ENCODE measurements at regions not wholly inside any gene's neighbourhood (a gene's known extent, or its start where the extent isn't known, plus 50 kb on each side); places are given as distances from the start of the nearest gene placed in this dataset.

- Histone ChIP-seq H3K79me2 (ENCODE audit: insufficient read depth, low read depth) (no peaks in the 10 kb centered on the region), H3K4me3 (IDR thresholded peaks at IDR 0.05; ENCODE audit: insufficient read depth, low read depth, low read length) (no peak overlapping the region), H3K4me2 (no peak overlapping the region), H3K9ac (no peak overlapping the region), H3K27me3 (ENCODE audit: insufficient read depth, low read depth) (no peaks in the 10 kb centered on the region), H3K27ac (no peak overlapping the region), H2AFZ (ENCODE audit: low read depth) (no peak overlapping the region), H4K20me1 (ENCODE audit: insufficient read depth) (no peaks in the 10 kb centered on the region), H3K4me1 (ENCODE audit: low read depth, poor library complexity, severe bottlenecking) (no peaks in the 10 kb centered on the region), H3K36me3 (ENCODE audit: insufficient read depth) (no peaks in the 10 kb centered on the region)
- TF ChIP-seq CTCF (conservative IDR thresholded peaks at IDR 0.05; ENCODE audit: low read depth, low read length) = no peak
Measured at GRCh38 chr3:163915280-163915679, 1163.0 kb downstream of the SI start.

GRCh38 chr3:163914567-163914966 lies 1163.7 kb downstream of the SI start:
- Histone ChIP-seq H3K27me3 (ENCODE audit: insufficient read depth, low read depth) (no peaks in the 10 kb centered on the region), H3K4me1 (ENCODE audit: low read depth, poor library complexity, severe bottlenecking) (no peaks in the 10 kb centered on the region), H4K20me1 (ENCODE audit: insufficient read depth) (no peaks in the 10 kb centered on the region), H2AFZ (ENCODE audit: low read depth) (no peak overlapping the region), H3K79me2 (ENCODE audit: insufficient read depth, low read depth) (no peaks in the 10 kb centered on the region), H3K4me3 (IDR thresholded peaks at IDR 0.05; ENCODE audit: insufficient read depth, low read depth, low read length) (no peak overlapping the region), H3K4me2 (no peak overlapping the region), H3K9ac (no peak overlapping the region), H3K27ac (no peak overlapping the region), H3K36me3 (ENCODE audit: insufficient read depth) (no peaks in the 10 kb centered on the region)
- no peak for TF ChIP-seq CTCF (conservative IDR thresholded peaks at IDR 0.05; ENCODE audit: low read depth, low read length)

GRCh38 chr3:163891771-163892170 lies 1186.5 kb downstream of the SI start:
- Histone ChIP-seq H3K4me2 (no peak overlapping the region), H3K4me3 (IDR thresholded peaks at IDR 0.05; ENCODE audit: insufficient read depth, low read depth, low read length) (no peak overlapping the region), H3K27ac (no peak overlapping the region), H4K20me1 (ENCODE audit: insufficient read depth) (no peaks in the 10 kb centered on the region), H3K27me3 (ENCODE audit: insufficient read depth, low read depth) (no peaks in the 10 kb centered on the region), H3K9ac (no peak overlapping the region), H3K36me3 (ENCODE audit: insufficient read depth) (no peaks in the 10 kb centered on the region), H2AFZ (ENCODE audit: low read depth) (no peak overlapping the region), H3K79me2 (ENCODE audit: insufficient read depth, low read depth) (no peaks in the 10 kb centered on the region), H3K4me1 (ENCODE audit: low read depth, poor library complexity, severe bottlenecking) (no peaks in the 10 kb centered on the region)
- TF ChIP-seq CTCF (conservative IDR thresholded peaks at IDR 0.05; ENCODE audit: low read depth, low read length) = no peak

GRCh38 chr3:163890661-163891060 lies 1187.6 kb downstream of the SI start:
- H3K36me3 ChIP-seq (ENCODE audit: insufficient read depth) = no peaks in the 10 kb centered on the region
- no peaks in the 10 kb centered on the region for H3K27me3 ChIP-seq (ENCODE audit: insufficient read depth, low read depth)
- H3K4me3 ChIP-seq (IDR thresholded peaks at IDR 0.05; ENCODE audit: insufficient read depth, low read depth, low read length) = no peak overlapping the region
- H2AFZ ChIP-seq (ENCODE audit: low read depth) = no peak overlapping the region
- H4K20me1 ChIP-seq (ENCODE audit: insufficient read depth) = no peaks in the 10 kb centered on the region
- no peak for TF ChIP-seq CTCF (conservative IDR thresholded peaks at IDR 0.05; ENCODE audit: low read depth, low read length)
- no peaks in the 10 kb centered on the region for H3K4me1 ChIP-seq (ENCODE audit: low read depth, poor library complexity, severe bottlenecking)
- no peak overlapping the region for H3K27ac ChIP-seq
- no peak overlapping the region for H3K4me2 ChIP-seq
- no peaks in the 10 kb centered on the region for H3K79me2 ChIP-seq (ENCODE audit: insufficient read depth, low read depth)
- no peak overlapping the region for H3K9ac ChIP-seq

Data from KMS-11 (cell line).